HL-60 (cell line): ENCODE measurements at regions not wholly inside any gene's neighbourhood (a gene's known extent, or its start where the extent isn't known, plus 50 kb on each side); places are given as distances from the start of the nearest gene placed in this dataset.

ENCODE experiments used
- CTCF ChIP-seq: IDR thresholded peaks from one replicate; pipeline ENCODE4 v1.5.1; 2011; ENCODE audit warnings: low read length, control low read depth, inconsistent platforms; ENCODE audit not compliant: insufficient read depth
- POLR2AphosphoS5 ChIP-seq: IDR thresholded peaks from 2 replicates; pipeline ENCODE4 v1.6.1; 2012; ENCODE audit warnings: low read depth

DNA sequence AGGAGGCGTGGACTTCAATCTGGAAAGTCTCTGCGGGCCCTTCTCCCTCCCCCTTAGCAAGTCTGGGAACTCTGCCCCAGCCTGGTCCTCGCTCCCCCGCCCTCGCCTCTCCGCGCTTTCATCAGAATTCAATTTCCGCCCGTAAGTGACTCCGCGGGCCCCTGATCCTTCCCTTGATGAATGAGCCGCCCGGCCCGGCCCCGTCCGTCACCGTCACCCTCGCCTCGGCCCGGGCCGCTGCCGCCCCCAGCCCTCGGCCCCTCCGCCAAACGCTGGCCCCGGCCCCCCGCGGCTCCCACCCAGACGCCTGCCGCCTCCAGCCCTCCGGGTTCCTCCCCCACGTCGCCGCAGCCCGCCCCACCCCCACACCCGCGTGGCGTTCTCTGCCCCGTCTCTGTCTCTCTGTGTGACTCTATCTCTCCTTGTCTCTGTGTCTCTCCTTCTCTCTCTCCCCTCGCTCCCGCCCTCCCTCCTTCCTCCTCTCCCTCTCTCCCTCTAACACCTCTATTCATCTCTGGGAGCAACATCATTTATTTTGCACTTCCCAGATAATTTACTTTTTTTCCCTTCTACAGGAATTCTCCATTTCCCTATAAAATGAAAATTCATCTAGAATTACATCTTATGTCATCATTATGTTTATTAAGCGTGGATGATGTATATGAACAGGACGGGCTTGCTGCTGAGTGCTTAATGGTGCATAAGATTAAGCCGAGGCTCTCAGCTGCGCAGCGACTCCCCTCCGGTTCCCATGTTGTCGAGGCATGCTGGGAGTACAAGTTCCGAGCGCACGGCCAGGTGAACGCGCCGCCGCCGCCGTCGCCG lies 91.2 kb upstream of the PAX2 start:
- TF ChIP-seq POLR2AphosphoS5 (no peak), CTCF (no peak)
